Astrocyte (in vitro differentiated cells and primary cell): ENCODE measurements at regions not wholly inside any gene's neighbourhood (a gene's known extent, or its start where the extent isn't known, plus 50 kb on each side); places are given as distances from the start of the nearest gene placed in this dataset.
A peak's percentile ranks its signal among the peaks of the same experiment; 100 is the strongest.

ENCODE experiments used
- DNase-seq: peaks from one replicate; pipeline ENCODE4 v3.0.0-alpha.2; 2010; ENCODE audit warnings: low read depth
- FAIRE-seq: peaks from 2 replicates; lab custom pipeline; 2011; peaks lifted over from hg19 to GRCh38; lab: Jason Lieb, UNC
- H2AFZ ChIP-seq: 2 replicates; pipeline ENCODE4 v1.6.0; 2012; ENCODE audit warnings: low read depth, low read length, inconsistent platforms
- H3K27ac ChIP-seq: 2 replicates; pipeline ENCODE4 v1.5.1; 2011; ENCODE audit warnings: low read depth, low read length, inconsistent platforms
- H3K27me3 ChIP-seq: 2 replicates; pipeline ENCODE4 v1.6.0; 2011; ENCODE audit warnings: low read length, inconsistent platforms; ENCODE audit not compliant: insufficient read depth
- H3K36me3 ChIP-seq: 2 replicates; pipeline ENCODE4 v1.5.1; 2011; ENCODE audit warnings: low read length, inconsistent platforms; ENCODE audit not compliant: insufficient read depth
- H3K4me1 ChIP-seq: 2 replicates; pipeline ENCODE4 v1.5.1; 2011; ENCODE audit warnings: low read length, inconsistent platforms; ENCODE audit not compliant: insufficient read depth
- H3K4me2 ChIP-seq: 2 replicates; pipeline ENCODE4 v1.6.0; 2012; ENCODE audit warnings: low read length, inconsistent platforms
- H3K4me3 ChIP-seq: 2 replicates; pipeline ENCODE4 v1.5.1; 2011; ENCODE audit warnings: low read depth, mild to moderate bottlenecking, low read length, inconsistent platforms; ENCODE audit not compliant: insufficient read depth
- H3K79me2 ChIP-seq: 2 replicates; pipeline ENCODE4 v1.6.0; 2012; ENCODE audit warnings: mild to moderate bottlenecking, low read length, inconsistent platforms; ENCODE audit not compliant: insufficient read depth
- H3K9ac ChIP-seq: 2 replicates; pipeline ENCODE4 v1.6.0; 2012; ENCODE audit warnings: mild to moderate bottlenecking, low read length, inconsistent platforms
- H3K9me3 ChIP-seq: 2 replicates; pipeline ENCODE4 v1.5.1; 2012; ENCODE audit warnings: low read depth, mild to moderate bottlenecking, low read length, inconsistent platforms; ENCODE audit not compliant: insufficient read depth
- H4K20me1 ChIP-seq: 2 replicates; pipeline ENCODE4 v1.6.0; 2012; ENCODE audit warnings: low read length, inconsistent platforms; ENCODE audit not compliant: insufficient read depth
- H3K27ac Mint-ChIP-seq: one replicate; pipeline ENCODE4 v1.8.0; 2021; ENCODE audit warnings: mild to moderate bottlenecking, mixed read lengths; ENCODE audit not compliant: unreplicated experiment
- H3K27me3 Mint-ChIP-seq: one replicate; pipeline ENCODE4 v1.8.0; 2021; ENCODE audit warnings: low read depth, mixed read lengths; ENCODE audit not compliant: unreplicated experiment
- H3K36me3 Mint-ChIP-seq: one replicate; pipeline ENCODE4 v1.8.0; 2021; ENCODE audit warnings: low read depth, mixed read lengths; ENCODE audit not compliant: unreplicated experiment
- H3K4me1 Mint-ChIP-seq: one replicate; pipeline ENCODE4 v1.8.0; 2021; ENCODE audit warnings: low read depth, mixed read lengths; ENCODE audit not compliant: unreplicated experiment
- H3K4me3 Mint-ChIP-seq: one replicate; pipeline ENCODE4 v1.8.0; 2021; ENCODE audit warnings: mild to moderate bottlenecking, moderate library complexity, mixed read lengths; ENCODE audit not compliant: unreplicated experiment
- H3K9me3 Mint-ChIP-seq: one replicate; pipeline ENCODE4 v1.8.0; 2021; ENCODE audit warnings: mild to moderate bottlenecking, mixed read lengths; ENCODE audit not compliant: unreplicated experiment
- EZH2 ChIP-seq: IDR thresholded peaks from 2 replicates; pipeline ENCODE4 v1.6.1; 2012; ENCODE audit warnings: mild to moderate bottlenecking, low read length, inconsistent platforms; ENCODE audit not compliant: insufficient read depth
- TF ChIP-seq, protein P1 (sequence below): IDR thresholded peaks from 2 replicates; pipeline ENCODE4 v1.5.1; 2011; ENCODE audit warnings: low read depth, mild to moderate bottlenecking, inconsistent platforms, low read length, moderate library complexity; ENCODE audit not compliant: insufficient read depth

- H3K9me3 Mint-ChIP-seq: no peaks in the 10 kb centered on the region
- H3K79me2 ChIP-seq: no peaks in the 10 kb centered on the region
- no peaks in the 10 kb centered on the region for H3K36me3 ChIP-seq
- no peak overlapping the region for H2AFZ ChIP-seq
- no peaks in the 10 kb centered on the region for H3K4me1 ChIP-seq
- H3K27me3 Mint-ChIP-seq: no peaks in the 10 kb centered on the region
- H3K4me3 ChIP-seq: no peak overlapping the region
- no peaks in the 10 kb centered on the region for H3K9me3 ChIP-seq
- no peak overlapping the region for H3K9ac ChIP-seq
- no peak overlapping the region for H3K4me2 ChIP-seq
- peaks cover 13% of the 10 kb centered on the region for H3K4me1 Mint-ChIP-seq
- H3K27ac Mint-ChIP-seq: no peak overlapping the region
- FAIRE-seq (no peak), DNase-seq (no peak)
- H3K27ac ChIP-seq: no peak overlapping the region
- H3K27me3 ChIP-seq: no peaks in the 10 kb centered on the region
- no peaks in the 10 kb centered on the region for H3K36me3 Mint-ChIP-seq
- H4K20me1 ChIP-seq: no peaks in the 10 kb centered on the region
- no peak overlapping the region for H3K4me3 Mint-ChIP-seq
- TF ChIP-seq, protein P1, sequence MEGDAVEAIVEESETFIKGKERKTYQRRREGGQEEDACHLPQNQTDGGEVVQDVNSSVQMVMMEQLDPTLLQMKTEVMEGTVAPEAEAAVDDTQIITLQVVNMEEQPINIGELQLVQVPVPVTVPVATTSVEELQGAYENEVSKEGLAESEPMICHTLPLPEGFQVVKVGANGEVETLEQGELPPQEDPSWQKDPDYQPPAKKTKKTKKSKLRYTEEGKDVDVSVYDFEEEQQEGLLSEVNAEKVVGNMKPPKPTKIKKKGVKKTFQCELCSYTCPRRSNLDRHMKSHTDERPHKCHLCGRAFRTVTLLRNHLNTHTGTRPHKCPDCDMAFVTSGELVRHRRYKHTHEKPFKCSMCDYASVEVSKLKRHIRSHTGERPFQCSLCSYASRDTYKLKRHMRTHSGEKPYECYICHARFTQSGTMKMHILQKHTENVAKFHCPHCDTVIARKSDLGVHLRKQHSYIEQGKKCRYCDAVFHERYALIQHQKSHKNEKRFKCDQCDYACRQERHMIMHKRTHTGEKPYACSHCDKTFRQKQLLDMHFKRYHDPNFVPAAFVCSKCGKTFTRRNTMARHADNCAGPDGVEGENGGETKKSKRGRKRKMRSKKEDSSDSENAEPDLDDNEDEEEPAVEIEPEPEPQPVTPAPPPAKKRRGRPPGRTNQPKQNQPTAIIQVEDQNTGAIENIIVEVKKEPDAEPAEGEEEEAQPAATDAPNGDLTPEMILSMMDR: no peak
- no peak for TF ChIP-seq EZH2
These were observed 63.6 kb upstream of the NOX3 start for GRCh38 chr6:155519176-155519738.

- DNase-seq (no peak), FAIRE-seq (no peak)
- H3K9ac ChIP-seq: no peak overlapping the region
- H3K36me3 ChIP-seq: no peaks in the 10 kb centered on the region
- no peaks in the 10 kb centered on the region for H3K9me3 ChIP-seq
- Mint-ChIP-seq H3K36me3 (no peaks in the 10 kb centered on the region), H3K4me3 (no peak overlapping the region), H3K27me3 (no peaks in the 10 kb centered on the region), H3K9me3 (no peaks in the 10 kb centered on the region), H3K4me1 (peaks cover 6% of the 10 kb centered on the region), H3K27ac (peak overlapping the region; percentile 30)
- H3K4me3 ChIP-seq: no peak overlapping the region
- no peak overlapping the region for H3K27ac ChIP-seq
- no peak overlapping the region for H3K4me2 ChIP-seq
- no peak overlapping the region for H2AFZ ChIP-seq
- no peaks in the 10 kb centered on the region for H3K4me1 ChIP-seq
- TF ChIP-seq EZH2: no peak
- TF ChIP-seq, protein P1: no peak
- H3K79me2 ChIP-seq: no peaks in the 10 kb centered on the region
- H4K20me1 ChIP-seq: no peaks in the 10 kb centered on the region
- H3K27me3 ChIP-seq: no peaks in the 10 kb centered on the region
These were observed 61.7 kb upstream of the NOX3 start for GRCh38 chr6:155517294-155517693.

DNA sequence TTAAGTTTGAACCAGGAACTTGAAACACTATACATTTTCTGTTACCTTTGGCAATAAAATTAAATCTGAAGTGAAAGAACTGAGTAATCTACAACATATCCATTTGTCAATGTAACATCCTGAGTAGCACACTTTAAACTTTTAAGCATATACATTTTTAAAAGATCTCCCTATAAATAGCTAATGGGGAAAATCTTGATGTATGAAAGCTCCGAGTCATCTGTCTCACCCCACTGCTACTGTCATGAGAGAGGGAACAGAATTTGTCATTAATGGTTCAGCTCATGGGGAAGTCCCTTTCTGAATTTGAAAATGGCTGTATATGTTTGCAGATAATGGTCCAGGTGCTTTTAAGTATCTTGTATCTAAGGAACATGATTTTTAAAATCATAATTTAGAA is 55.2 kb upstream of the NOX3 start:
- Histone ChIP-seq H3K4me3 (no peak overlapping the region), H3K27me3 (no peaks in the 10 kb centered on the region), H4K20me1 (no peaks in the 10 kb centered on the region), H2AFZ (no peak overlapping the region), H3K4me2 (no peak overlapping the region), H3K9ac (no peak overlapping the region), H3K79me2 (no peaks in the 10 kb centered on the region), H3K4me1 (no peaks in the 10 kb centered on the region), H3K9me3 (no peaks in the 10 kb centered on the region), H3K36me3 (no peaks in the 10 kb centered on the region), H3K27ac (no peak overlapping the region)
- Mint-ChIP-seq H3K27me3 (no peaks in the 10 kb centered on the region), H3K4me1 (no peaks in the 10 kb centered on the region), H3K4me3 (no peak overlapping the region), H3K27ac (no peak overlapping the region), H3K36me3 (no peaks in the 10 kb centered on the region), H3K9me3 (no peaks in the 10 kb centered on the region)
- DNase-seq (no peak), FAIRE-seq (no peak)
- TF ChIP-seq, protein P1: no peak
- no peak for TF ChIP-seq EZH2
